ENCODE measurements at regions not wholly inside any gene's neighbourhood (a gene's known extent, or its start where the extent isn't known, plus 50 kb on each side); places are given as distances from the start of the nearest gene placed in this dataset.
"Not testable (repeated sequence)": the region's sequence is repeated elsewhere in the genome, so short reads cannot be mapped to it uniquely, and the experiment has no call there.

DNA sequence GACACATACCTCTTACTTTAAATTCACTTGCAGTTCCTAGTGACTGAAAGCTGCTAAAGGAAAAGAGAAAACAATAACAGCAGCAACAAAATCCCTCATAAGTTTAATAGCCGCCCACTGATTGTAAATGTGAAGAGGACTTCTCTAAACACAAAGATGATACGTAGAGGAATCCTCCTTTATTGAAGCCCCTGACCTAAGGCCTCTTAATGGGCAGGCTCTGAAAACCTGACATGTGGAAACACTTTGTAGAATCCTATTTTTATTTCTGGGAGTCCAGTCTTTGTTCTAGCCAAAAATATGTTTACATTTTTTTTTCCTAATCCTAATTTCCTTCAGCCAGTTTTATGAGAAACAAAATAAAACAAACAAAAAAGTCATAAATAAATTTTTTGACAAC is 1277.7 kb upstream of the CELF4 start:
- Histone ChIP-seq H3K27me3 (ENCODE audit: low read depth) (no peaks in the 10 kb centered on the region), H3K4me1 (no peaks in the 10 kb centered on the region), H3K9me3 (no peaks in the 10 kb centered on the region), H3K36me3 (replicated peaks) (no peaks in the 10 kb centered on the region), H3K4me3 (no peak overlapping the region)
- in situ Hi-C loops (cut with MboI; ENCODE audit: low sequenced_read_pairs), result no loop called here
- no peak for DNase-seq (ENCODE audit: low spot score in 2 of 2)

DNA sequence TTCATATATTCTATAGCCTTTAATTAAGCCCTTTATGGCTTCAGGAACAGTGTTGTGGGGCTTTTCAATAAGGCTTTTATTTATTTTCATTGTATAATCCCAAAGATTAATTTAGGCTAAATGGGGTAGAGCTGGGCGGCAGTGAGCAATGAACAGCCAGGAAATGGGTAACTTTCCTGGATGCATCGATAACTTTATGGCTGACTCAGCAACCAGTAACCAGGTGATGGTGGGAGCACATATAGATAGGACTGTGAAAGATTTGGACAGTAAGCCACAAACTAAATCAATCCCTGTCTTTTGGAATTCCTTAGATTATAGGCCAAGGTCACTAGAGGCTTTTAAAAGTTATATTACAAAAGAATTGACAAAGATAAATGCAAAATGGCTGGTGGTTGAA is 1260.6 kb upstream of the CELF4 start:
- H3K36me3 ChIP-seq (replicated peaks), result no peaks in the 10 kb centered on the region
- in situ Hi-C loops (cut with MboI; ENCODE audit: low sequenced_read_pairs), result no loop called here

GRCh38 chr18:38811209-38811608 is 1245.6 kb upstream of the CELF4 start:
- DNase-seq (ENCODE audit: low spot score in 2 of 2), result no peak
- no peaks in the 10 kb centered on the region for H3K36me3 ChIP-seq (replicated peaks)

More for the DNA sequence above, 1260.6 kb upstream of the CELF4 start:
- Histone ChIP-seq H3K4me3 (no peak overlapping the region), H3K27me3 (ENCODE audit: low read depth) (no peaks in the 10 kb centered on the region), H3K9me3 (no peaks in the 10 kb centered on the region), H3K4me1 (no peaks in the 10 kb centered on the region)
- DNase-seq (ENCODE audit: low spot score in 2 of 2), result no peak

GRCh38 chr18:38810789-38811188 is 1245.2 kb upstream of the CELF4 start:
- H3K4me1 ChIP-seq, result no peaks in the 10 kb centered on the region
- no peak for DNase-seq (ENCODE audit: low spot score in 2 of 2)
- H3K27me3 ChIP-seq (ENCODE audit: low read depth), result no peaks in the 10 kb centered on the region
- no peak overlapping the region for H3K4me3 ChIP-seq
- no peaks in the 10 kb centered on the region for H3K9me3 ChIP-seq
- H3K36me3 ChIP-seq (replicated peaks), result no peaks in the 10 kb centered on the region
- in situ Hi-C loops (cut with MboI; ENCODE audit: low sequenced_read_pairs), result no loop called here

More at GRCh38 chr18:38811209-38811608, 1245.6 kb upstream of the CELF4 start:
- H3K4me3 ChIP-seq, result no peak overlapping the region
- H3K27me3 ChIP-seq (ENCODE audit: low read depth), result no peaks in the 10 kb centered on the region
- in situ Hi-C loops (cut with MboI; ENCODE audit: low sequenced_read_pairs), result no loop called here
- H3K9me3 ChIP-seq, result no peaks in the 10 kb centered on the region
- no peaks in the 10 kb centered on the region for H3K4me1 ChIP-seq

DNA sequence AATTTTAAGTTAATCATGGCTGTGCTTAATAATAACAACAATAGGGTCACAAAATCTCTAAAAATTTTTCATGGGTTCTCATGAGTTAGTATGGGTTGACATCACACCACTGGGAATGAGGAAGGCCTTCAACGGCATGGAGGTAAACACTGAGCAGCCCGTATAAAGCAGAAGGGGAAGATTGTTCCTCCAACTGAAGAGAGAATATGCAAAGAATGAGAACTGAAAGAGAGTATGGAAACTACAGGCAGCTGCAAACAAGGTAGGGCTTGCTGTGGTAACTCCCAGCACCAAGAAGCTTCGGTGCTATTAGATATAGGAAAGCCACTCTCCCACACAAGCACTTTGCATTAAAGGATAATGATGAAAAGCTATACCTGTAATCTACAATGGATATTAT is 1242.3 kb upstream of the CELF4 start:
- in situ Hi-C loops (cut with MboI; ENCODE audit: low sequenced_read_pairs), result no loop called here
- Histone ChIP-seq H3K4me3 (no peak overlapping the region), H3K9me3 (no peaks in the 10 kb centered on the region), H3K27me3 (ENCODE audit: low read depth) (no peaks in the 10 kb centered on the region), H3K36me3 (replicated peaks) (no peaks in the 10 kb centered on the region), H3K4me1 (peaks cover 5% of the 10 kb centered on the region; the same call in 1 of the 2 replicates)
- DNase-seq (ENCODE audit: low spot score in 2 of 2), result no peak

GRCh38 chr18:38805256-38805655 is 1239.7 kb upstream of the CELF4 start:
- no peak for DNase-seq (ENCODE audit: low spot score in 2 of 2)
- Histone ChIP-seq H3K27me3 (ENCODE audit: low read depth) (no peaks in the 10 kb centered on the region), H3K36me3 (replicated peaks) (no peaks in the 10 kb centered on the region), H3K9me3 (no peaks in the 10 kb centered on the region), H3K4me3 (no peak overlapping the region), H3K4me1 (peaks cover 5% of the 10 kb centered on the region; the same call in 1 of the 2 replicates)
- in situ Hi-C loops (cut with MboI; ENCODE audit: low sequenced_read_pairs), result no loop called here

- no peaks in the 10 kb centered on the region for H3K36me3 ChIP-seq (replicated peaks)
- in situ Hi-C loops (cut with MboI; ENCODE audit: low sequenced_read_pairs), result no loop called here
- H3K4me3 ChIP-seq, result no peak overlapping the region
- H3K27me3 ChIP-seq (ENCODE audit: low read depth), result no peaks in the 10 kb centered on the region
- H3K4me1 ChIP-seq, result peaks cover 5% of the 10 kb centered on the region; the same call in 1 of the 2 replicates
- H3K9me3 ChIP-seq, result no peaks in the 10 kb centered on the region
- DNase-seq (ENCODE audit: low spot score in 2 of 2), result no peak
These were observed 1236.0 kb upstream of the CELF4 start for GRCh38 chr18:38801640-38802039.

DNA sequence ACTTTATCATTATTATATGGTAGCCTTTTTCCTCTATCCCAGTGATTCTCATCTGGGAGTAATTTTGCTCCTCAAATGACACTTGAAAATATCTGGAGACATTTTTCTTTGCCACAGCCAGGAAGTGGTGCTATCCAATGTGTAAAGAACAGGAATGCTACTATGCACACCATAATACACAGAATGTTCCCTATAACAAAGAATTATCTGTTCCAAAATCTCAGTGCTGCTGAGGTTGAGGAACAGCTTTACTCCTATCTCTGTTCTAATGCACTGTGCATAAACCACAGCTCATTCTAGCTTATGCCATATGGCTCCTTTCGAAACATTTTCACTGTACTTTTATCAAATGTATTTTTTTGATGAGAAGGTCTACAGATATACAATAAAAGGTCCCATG is 1231.2 kb upstream of the CELF4 start:
- no peak for DNase-seq (ENCODE audit: low spot score in 2 of 2)
- H3K27me3 ChIP-seq (ENCODE audit: low read depth), result no peaks in the 10 kb centered on the region
- in situ Hi-C loops (cut with MboI; ENCODE audit: low sequenced_read_pairs), result no loop called here
- no peaks in the 10 kb centered on the region for H3K36me3 ChIP-seq (replicated peaks)
- no peaks in the 10 kb centered on the region for H3K9me3 ChIP-seq
- H3K4me1 ChIP-seq, result no peaks in the 10 kb centered on the region
- no peak overlapping the region for H3K4me3 ChIP-seq

- no peak for DNase-seq (ENCODE audit: low spot score in 2 of 2)
- no peaks in the 10 kb centered on the region for H3K9me3 ChIP-seq
- H3K27me3 ChIP-seq (ENCODE audit: low read depth), result no peaks in the 10 kb centered on the region; the same call in 1 of the 2 replicates
- no peaks in the 10 kb centered on the region for H3K36me3 ChIP-seq (replicated peaks)
- no peak overlapping the region for H3K4me3 ChIP-seq
- no peaks in the 10 kb centered on the region for H3K4me1 ChIP-seq
- in situ Hi-C loops (cut with MboI; ENCODE audit: low sequenced_read_pairs), result no loop called here
These were observed 1227.1 kb upstream of the CELF4 start for GRCh38 chr18:38792731-38793130.

DNA sequence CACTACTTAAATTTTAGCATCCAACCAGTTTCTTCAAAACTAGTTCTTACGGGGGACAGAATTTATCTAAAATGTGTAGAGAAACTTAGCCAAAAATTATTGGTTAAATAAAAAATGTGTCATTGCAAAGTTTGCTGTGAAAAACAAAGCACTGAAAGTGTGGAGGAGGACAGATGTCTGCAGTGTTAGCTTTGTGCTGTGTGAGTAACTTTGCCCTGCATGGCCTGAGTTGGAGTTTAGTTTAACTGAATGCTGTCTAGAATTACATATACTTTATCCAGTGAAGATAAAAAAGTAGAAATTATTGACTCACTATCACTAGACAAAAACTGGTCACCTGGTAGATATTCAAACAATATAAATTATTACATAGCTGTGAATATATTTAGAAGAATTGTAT is 1225.2 kb upstream of the CELF4 start:
- Histone ChIP-seq H3K4me1 (no peaks in the 10 kb centered on the region), H3K4me3 (no peak overlapping the region), H3K27me3 (ENCODE audit: low read depth) (no peaks in the 10 kb centered on the region; the same call in 1 of the 2 replicates), H3K36me3 (replicated peaks) (no peaks in the 10 kb centered on the region), H3K9me3 (no peaks in the 10 kb centered on the region)
- in situ Hi-C loops (cut with MboI; ENCODE audit: low sequenced_read_pairs), result no loop called here
- no peak for DNase-seq (ENCODE audit: low spot score in 2 of 2)

DNA sequence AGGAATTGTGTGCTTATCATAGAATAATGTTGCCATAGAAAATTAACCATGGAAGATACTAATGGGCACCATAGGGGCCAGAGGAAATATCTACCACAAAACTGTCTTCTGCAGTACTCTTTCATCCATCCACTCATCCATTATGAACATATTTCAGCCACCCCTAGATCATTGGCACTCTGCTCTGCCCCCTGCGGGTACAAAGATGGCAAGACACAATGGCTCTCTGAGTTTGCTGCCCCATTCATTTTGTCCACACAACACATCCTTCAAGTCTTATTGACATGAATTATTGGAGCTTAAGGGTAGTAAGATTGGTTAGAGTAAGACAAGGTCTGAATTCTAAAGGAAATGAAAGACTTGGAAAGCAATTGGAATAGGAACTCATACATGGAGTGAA is 1224.7 kb upstream of the CELF4 start:
- H3K4me3 ChIP-seq, result no peak overlapping the region
- H3K4me1 ChIP-seq, result no peaks in the 10 kb centered on the region
- no peaks in the 10 kb centered on the region for H3K36me3 ChIP-seq (replicated peaks)
- DNase-seq (ENCODE audit: low spot score in 2 of 2), result no peak
- no peaks in the 10 kb centered on the region; the same call in 1 of the 2 replicates for H3K27me3 ChIP-seq (ENCODE audit: low read depth)
- in situ Hi-C loops (cut with MboI; ENCODE audit: low sequenced_read_pairs), result no loop called here
- H3K9me3 ChIP-seq, result no peaks in the 10 kb centered on the region

- Histone ChIP-seq H3K27me3 (ENCODE audit: low read depth) (no peaks in the 10 kb centered on the region; the same call in 1 of the 2 replicates), H3K4me1 (no peaks in the 10 kb centered on the region), H3K4me3 (no peak overlapping the region), H3K9me3 (no peaks in the 10 kb centered on the region), H3K36me3 (replicated peaks) (no peaks in the 10 kb centered on the region)
- in situ Hi-C loops (cut with MboI; ENCODE audit: low sequenced_read_pairs), result no loop called here
- DNase-seq (ENCODE audit: low spot score in 2 of 2), result no peak
These were observed 1223.5 kb upstream of the CELF4 start for GRCh38 chr18:38789141-38789540.

GRCh38 chr18:38786906-38787305 is 1221.3 kb upstream of the CELF4 start:
- Histone ChIP-seq H3K4me1 (no peaks in the 10 kb centered on the region), H3K27me3 (ENCODE audit: low read depth) (no peaks in the 10 kb centered on the region; the same call in 1 of the 2 replicates), H3K36me3 (replicated peaks) (no peaks in the 10 kb centered on the region), H3K4me3 (no peak overlapping the region), H3K9me3 (no peaks in the 10 kb centered on the region)
- no peak for DNase-seq (ENCODE audit: low spot score in 2 of 2)
- in situ Hi-C loops (cut with MboI; ENCODE audit: low sequenced_read_pairs), result no loop called here

DNA sequence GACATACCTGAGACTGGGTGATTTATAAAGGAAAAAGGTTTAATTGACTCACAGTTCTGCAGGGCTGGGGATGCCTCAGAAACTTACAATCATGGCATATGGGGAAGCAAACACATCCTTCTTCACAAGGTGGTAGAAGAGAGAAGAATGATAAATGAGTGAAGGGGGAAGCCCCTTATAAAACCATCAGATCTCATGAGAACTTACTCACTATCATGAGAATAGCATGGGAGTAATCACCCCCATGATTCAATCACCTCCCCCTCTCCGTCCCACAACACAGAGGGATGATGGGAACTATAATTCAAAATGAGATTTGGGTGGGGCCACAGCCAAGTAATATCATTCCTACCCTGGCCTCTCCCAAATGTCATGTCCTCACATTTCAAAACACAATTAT is 1206.0 kb upstream of the CELF4 start:
- H3K9me3 ChIP-seq; H3K4me1 ChIP-seq; H3K36me3 ChIP-seq (replicated peaks); H3K4me3 ChIP-seq; H3K27me3 ChIP-seq (ENCODE audit: low read depth); in situ Hi-C loops (cut with MboI; ENCODE audit: low sequenced_read_pairs); DNase-seq (ENCODE audit: low spot score in 2 of 2): not testable (repeated sequence)

- no peaks in the 10 kb centered on the region for H3K36me3 ChIP-seq (replicated peaks)
- H3K4me1 ChIP-seq, result no peaks in the 10 kb centered on the region
- no peaks in the 10 kb centered on the region for H3K27me3 ChIP-seq (ENCODE audit: low read depth)
- in situ Hi-C loops (cut with MboI; ENCODE audit: low sequenced_read_pairs), result no loop called here
- H3K9me3 ChIP-seq, result no peaks in the 10 kb centered on the region; the same call in 1 of the 2 replicates
- DNase-seq (ENCODE audit: low spot score in 2 of 2), result no peak
- no peak overlapping the region for H3K4me3 ChIP-seq
These were observed 1202.9 kb upstream of the CELF4 start for GRCh38 chr18:38768504-38768903.
